Tibial artery (tissue), 4 donors: ENCODE measurements at regions not wholly inside any gene's neighbourhood (a gene's known extent, or its start where the extent isn't known, plus 50 kb on each side); places are given as distances from the start of the nearest gene placed in this dataset.

Source experiments
- DNase-seq, 2 donors: peaks; one replicate each; pipeline ENCODE4 v3.0.0-alpha.2; 2019
- H3K27ac ChIP-seq, 2 donors: fragments of 200-600 bp; sonication (generic) in 1 of 2; 1 replicate in 1 of 2; 2 replicates in 1 of 2; pipeline ENCODE4 v1.5.1; 2018 to 2019; ENCODE audit warnings: mild to moderate bottlenecking in 1 of 2
- H3K27me3 ChIP-seq, 2 donors: fragments of 200-600 bp; sonication (generic) in 1 of 2; one replicate each; pipeline versions ENCODE4 v1.5.1 to v1.6.0; 2016 to 2019
- H3K36me3 ChIP-seq, 3 donors: fragments of 200-600 bp; sonication (generic) in 2 of 3; one replicate each; pipeline ENCODE4 v1.5.1; 2016 to 2019; ENCODE audit warnings: mild to moderate bottlenecking in 2 of 3
- H3K4me1 ChIP-seq, 4 donors: fragments of 200-600 bp; sonication (generic) in 2 of 4; 1 replicate in 3 of 4; 2 replicates in 1 of 4; pipeline ENCODE4 v1.5.1; 2016 to 2019
- H3K4me3 ChIP-seq, 2 donors: fragments of 200-600 bp; sonication (generic) in 1 of 2; 1 replicate in 1 of 2; 2 replicates in 1 of 2; pipeline ENCODE4 v1.5.1; 2018 to 2019; ENCODE audit warnings: mild to moderate bottlenecking in 2 of 2
- H3K9me3 ChIP-seq, 3 donors: fragments of 200-600 bp; sonication (generic) in 1 of 3; one replicate each; pipeline ENCODE4 v1.5.1; 2016 to 2019
- intact Hi-C: fragments of 100-400 bp; cut with DNase I; formaldehyde crosslinking; loops from one replicate; pipeline ENCODE4 v1.15.0; 2023; ENCODE audit warnings: low total_unique reads
- TF ChIP-seq, protein P1 (sequence below), 2 experiments: fragments of 200-600 bp in 1 of 2; fragments of 450-650 bp in 1 of 2; IDR thresholded peaks; one replicate each; pipeline ENCODE4 v1.5.1; 2017 to 2019; ENCODE audit warnings: antibody characterized with exemption in 2 of 2, mild to moderate bottlenecking in 1 of 2, moderate library complexity in 1 of 2

DNA sequence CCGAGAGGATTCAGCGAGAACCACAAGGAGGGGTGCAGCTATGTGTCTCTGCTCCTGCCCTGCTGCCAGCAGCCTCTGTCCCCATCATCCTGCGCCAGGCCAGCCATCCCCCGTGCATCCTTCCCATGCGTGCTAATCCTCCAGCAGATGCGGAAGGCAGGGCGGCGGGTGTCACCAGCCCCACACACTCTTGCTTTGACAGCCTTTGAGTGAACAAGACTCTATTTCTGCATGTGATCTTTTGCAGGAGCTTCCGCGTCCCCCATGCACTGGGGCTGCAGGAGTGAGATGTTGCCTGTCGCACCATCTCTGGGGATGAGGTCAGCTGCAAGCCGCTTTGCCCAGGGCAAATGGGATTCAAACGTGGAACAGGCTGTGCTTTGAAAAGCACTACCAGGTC, 58.0 kb upstream of the OLFM1 start:
- Histone ChIP-seq H3K27ac (no peak overlapping the region), H3K27me3 (peaks cover 0 to 34% of the 10 kb centered on the region in 2 donors), H3K9me3 (no peaks in the 10 kb centered on the region), H3K36me3 (no peaks in the 10 kb centered on the region), H3K4me3 (no peak overlapping the region), H3K4me1 (no peaks in the 10 kb centered on the region)
- TF ChIP-seq, protein P1, sequence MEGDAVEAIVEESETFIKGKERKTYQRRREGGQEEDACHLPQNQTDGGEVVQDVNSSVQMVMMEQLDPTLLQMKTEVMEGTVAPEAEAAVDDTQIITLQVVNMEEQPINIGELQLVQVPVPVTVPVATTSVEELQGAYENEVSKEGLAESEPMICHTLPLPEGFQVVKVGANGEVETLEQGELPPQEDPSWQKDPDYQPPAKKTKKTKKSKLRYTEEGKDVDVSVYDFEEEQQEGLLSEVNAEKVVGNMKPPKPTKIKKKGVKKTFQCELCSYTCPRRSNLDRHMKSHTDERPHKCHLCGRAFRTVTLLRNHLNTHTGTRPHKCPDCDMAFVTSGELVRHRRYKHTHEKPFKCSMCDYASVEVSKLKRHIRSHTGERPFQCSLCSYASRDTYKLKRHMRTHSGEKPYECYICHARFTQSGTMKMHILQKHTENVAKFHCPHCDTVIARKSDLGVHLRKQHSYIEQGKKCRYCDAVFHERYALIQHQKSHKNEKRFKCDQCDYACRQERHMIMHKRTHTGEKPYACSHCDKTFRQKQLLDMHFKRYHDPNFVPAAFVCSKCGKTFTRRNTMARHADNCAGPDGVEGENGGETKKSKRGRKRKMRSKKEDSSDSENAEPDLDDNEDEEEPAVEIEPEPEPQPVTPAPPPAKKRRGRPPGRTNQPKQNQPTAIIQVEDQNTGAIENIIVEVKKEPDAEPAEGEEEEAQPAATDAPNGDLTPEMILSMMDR (IDR thresholded peaks at IDR 0.05) = no peak
- DNase-seq = no peak
- intact Hi-C loops = no loop called here

DNA sequence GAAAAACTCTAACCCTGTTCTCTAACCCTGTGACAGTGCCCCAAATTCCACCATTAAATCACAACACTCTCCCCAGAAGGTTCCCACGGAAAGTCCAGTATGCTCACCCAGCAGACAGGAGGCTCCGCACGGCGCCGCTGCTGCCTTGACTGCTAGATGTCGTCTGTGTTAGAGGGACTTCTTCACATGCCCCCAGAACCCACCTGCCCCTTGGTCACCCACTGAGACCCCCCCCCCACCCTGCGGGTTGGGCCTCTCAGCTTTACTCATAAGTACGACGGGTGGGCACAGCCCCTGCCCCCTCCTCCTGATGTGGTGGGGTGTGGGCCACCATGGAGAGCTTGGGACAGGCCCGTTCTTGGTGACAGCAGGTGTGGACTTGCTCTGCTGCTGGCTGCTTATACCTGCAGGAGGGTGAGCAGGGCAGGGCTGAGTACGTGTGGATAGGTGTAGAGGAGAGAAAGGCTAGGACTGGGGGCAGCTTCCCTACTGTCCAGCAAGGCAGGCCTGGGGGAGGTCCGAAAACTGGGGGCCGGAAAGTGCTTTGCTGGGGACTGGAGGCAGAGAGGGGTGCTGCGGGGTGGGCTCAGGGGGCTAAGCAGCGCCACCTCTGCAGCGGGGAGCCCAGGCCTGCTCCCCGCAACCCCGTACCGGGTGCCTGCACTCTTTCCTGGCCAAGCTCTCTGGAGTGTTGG, 57.5 kb upstream of the OLFM1 start:
- intact Hi-C loops = no loop called here
- Histone ChIP-seq H3K4me1 (no peaks in the 10 kb centered on the region), H3K4me3 (no peak overlapping the region), H3K9me3 (no peaks in the 10 kb centered on the region), H3K36me3 (no peaks in the 10 kb centered on the region), H3K27me3 (peaks cover 0 to 36% of the 10 kb centered on the region in 2 donors), H3K27ac (no peak overlapping the region)
- TF ChIP-seq, protein P1 (IDR thresholded peaks at IDR 0.05) = no peak
- DNase-seq = no peak

DNA sequence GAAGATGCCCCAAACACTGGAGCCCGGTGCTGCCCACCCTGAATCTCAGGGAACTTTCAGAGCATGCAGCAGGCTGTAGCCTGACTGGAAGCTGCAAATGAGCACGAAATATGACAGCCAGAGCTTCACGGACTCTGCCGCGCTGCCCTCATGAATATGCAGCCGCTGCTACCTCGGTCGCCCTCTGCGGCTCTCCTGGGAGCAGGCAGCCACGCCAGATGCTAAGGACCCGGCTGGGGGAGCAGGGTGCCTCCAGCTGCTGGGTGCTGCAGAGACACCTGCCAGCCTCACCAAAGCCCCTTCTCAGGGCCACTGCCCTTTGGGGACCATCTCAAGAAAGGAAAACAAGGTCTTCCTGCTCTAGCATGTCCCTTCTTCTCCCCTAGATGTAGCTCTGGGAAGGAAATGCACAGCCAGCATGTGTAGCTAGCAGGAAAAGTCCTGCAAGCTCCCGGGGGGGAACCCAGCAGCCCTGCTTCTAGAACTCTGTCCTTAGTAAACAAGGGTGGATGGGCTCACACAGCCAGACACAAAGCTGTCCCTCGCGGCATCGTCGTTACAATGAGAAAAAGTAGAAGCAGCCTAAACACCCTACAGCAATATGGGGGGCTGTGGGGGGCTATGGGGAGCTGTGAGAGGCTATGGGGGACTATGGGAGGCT, 56.8 kb upstream of the OLFM1 start:
- no peak for DNase-seq
- peaks cover 0 to 36% of the 10 kb centered on the region in 2 donors for H3K27me3 ChIP-seq
- TF ChIP-seq, protein P1 (IDR thresholded peaks at IDR 0.05) = no peak
- H3K4me3 ChIP-seq = no peak overlapping the region
- no peak overlapping the region for H3K27ac ChIP-seq
- H3K4me1 ChIP-seq = no peaks in the 10 kb centered on the region
- no peaks in the 10 kb centered on the region for H3K36me3 ChIP-seq
- intact Hi-C loops = no loop called here
- no peaks in the 10 kb centered on the region for H3K9me3 ChIP-seq

DNA sequence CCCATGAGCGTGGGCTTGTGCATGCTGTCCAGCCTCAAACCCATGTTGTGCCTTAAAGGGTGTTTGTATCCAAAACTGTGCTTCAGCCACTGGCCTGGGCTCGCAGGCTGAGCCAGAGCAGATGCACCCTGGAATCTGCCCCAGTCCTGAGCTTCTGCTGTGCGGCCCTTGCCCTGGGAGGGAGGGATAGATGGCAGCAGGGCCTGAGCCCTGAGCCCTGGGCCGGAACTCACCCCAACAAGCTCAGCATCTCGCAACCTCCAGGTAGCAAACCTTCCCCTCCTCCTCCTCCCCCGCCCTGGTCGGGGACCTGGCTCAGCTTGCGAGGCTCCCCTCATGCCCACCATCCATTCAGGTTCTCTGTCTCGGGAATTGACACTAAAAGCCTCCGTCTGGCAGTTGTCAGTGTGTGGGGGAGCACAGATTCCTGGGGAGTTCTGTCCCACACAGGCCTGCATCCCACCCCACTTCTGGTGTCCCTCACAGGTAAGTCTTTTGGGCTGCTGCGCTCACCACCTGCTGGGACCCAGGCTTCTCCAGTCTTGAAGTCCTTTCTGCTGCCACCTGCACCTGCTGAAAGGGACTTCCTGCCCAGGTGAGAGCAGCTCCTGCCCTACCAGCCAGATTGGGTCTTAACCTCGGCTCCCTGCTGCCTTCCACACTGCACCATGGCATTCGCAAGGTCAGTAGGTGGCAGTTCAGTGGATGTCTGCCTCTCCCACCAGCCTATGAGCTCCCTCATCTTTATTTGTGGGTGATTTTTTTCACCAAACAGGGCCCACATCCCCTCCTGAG, 55.2 kb upstream of the OLFM1 start:
- Histone ChIP-seq H3K27ac (no peak overlapping the region), H3K9me3 (no peaks in the 10 kb centered on the region), H3K4me3 (no peak overlapping the region), H3K27me3 (peaks cover 0 to 45% of the 10 kb centered on the region in 2 donors), H3K4me1 (no peaks in the 10 kb centered on the region), H3K36me3 (no peaks in the 10 kb centered on the region)
- TF ChIP-seq, protein P1 (IDR thresholded peaks at IDR 0.05) = no peak
- intact Hi-C loops = no loop called here
- no peak for DNase-seq

DNA sequence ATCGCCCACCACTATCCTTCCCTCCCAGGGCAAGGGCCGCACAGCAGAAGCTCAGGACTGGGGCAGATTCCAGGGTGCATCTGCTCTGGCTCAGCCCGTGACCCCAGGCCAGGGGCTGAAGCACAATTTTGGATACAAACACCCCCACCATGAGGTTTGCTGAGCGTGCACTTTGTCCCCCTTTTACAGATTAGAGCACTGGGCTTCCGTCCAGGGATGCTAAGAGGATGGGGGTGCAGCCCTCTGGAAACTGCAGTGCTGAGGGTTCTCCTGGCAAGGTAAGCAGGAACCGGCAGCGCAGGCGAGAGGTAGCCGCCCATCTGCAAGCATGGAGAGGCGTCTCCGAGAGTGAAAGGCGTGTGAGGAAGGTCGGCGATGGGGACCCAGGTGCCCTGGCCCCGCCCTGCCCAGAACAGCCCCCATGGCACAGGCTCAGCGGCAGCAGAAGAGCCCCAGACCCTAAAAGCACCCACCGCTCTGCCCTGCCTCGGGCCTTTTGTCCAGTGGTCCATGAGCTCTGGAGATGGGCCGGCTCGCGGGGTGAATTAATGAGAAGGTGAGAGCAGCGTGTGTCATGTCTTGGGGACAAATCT, 54.5 kb upstream of the OLFM1 start:
- intact Hi-C loops = no loop called here
- Histone ChIP-seq H3K4me3 (no peak overlapping the region), H3K36me3 (no peaks in the 10 kb centered on the region), H3K27ac (no peak overlapping the region), H3K4me1 (no peaks in the 10 kb centered on the region), H3K27me3 (peaks cover 0 to 52% of the 10 kb centered on the region in 2 donors), H3K9me3 (no peaks in the 10 kb centered on the region)
- TF ChIP-seq, protein P1 (IDR thresholded peaks at IDR 0.05) = no peak
- DNase-seq = no peak
